HG03469 (cell line): ENCODE measurements at regions not wholly inside any gene's neighbourhood (a gene's known extent, or its start where the extent isn't known, plus 50 kb on each side); places are given as distances from the start of the nearest gene placed in this dataset.
"Not testable (repeated sequence)": the region's sequence is repeated elsewhere in the genome, so short reads cannot be mapped to it uniquely, and the experiment has no call there.

Experiments
- ATAC-seq: cut with Tn5 transposase; IDR thresholded peaks from one replicate; pipeline ENCODE4 v1.9.1; 2021; ENCODE audit warnings: mild to moderate bottlenecking, moderate library complexity, moderate number of reproducible peaks; ENCODE audit not compliant: unreplicated experiment

DNA sequence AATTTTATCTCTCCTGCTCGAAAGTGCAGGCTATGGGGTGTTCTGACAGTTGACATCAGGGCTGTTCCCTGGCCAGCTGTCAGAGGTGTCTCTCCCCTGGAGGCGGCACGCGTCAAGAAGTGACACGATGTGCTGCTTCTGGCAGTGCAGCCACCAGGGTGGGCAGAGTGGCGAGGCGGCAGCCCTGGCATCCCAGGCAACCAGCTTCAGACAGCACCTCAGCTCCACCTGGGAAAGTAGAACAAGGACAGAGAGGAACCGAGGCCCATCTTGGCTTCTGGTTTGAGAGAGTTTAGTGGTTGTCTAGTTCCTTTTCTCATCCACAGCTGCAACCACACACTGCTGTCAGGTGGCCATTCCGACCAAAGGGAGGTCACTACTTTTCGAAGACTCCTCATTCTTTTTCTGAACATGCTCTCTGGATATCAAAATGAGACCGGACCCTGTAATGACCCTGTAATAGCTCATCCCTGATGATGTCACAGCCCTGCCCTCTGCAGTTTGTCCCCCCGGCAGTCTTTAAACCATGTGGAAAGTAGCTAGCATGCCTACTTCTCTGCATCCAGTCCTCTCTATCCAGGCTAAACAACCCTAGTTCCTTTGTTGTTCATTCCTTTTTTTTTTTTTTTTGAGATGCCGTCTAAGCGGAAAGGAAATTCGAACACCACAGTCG lies 381.0 kb upstream of the NRP1 start:
- no peak for ATAC-seq

DNA sequence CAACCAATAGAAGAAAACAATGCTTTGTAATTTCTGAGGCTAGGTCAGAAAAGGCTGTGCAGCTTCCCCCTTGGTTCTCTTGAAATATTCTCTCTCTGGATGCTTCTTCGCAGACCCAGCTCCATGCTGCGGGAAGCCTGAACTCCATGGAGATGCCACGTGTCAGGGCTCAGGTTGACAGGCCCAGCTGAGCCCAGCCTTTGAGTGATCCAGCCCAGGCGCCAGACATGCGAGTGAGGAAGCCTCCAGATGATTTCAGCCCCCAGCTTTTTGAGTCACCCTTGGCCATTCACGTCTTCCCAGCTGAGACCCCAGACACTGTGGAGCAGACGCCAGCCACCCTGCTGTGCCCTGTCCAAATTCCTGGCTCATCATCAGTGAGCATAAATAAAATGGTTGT lies 378.4 kb upstream of the NRP1 start:
- no peak for ATAC-seq

DNA sequence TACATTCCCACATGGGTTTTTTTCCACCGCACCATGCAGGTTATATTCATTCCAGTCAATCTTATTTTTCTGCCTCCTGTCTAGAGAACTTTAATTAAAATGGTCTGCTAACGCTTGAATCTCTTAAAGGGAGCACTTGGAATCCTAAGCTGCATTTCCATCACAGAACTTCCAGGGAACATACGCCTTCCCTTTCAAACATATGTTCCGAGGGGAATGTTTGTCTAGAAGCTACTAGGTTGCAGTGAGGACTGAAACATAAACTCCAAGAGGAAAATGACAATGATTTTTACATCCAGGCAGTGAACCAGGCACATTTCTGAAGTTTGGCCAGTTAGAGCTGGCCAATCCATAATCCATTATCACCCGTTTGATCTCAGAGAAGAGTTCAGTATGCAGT lies 375.5 kb upstream of the NRP1 start:
- no peak for ATAC-seq

DNA sequence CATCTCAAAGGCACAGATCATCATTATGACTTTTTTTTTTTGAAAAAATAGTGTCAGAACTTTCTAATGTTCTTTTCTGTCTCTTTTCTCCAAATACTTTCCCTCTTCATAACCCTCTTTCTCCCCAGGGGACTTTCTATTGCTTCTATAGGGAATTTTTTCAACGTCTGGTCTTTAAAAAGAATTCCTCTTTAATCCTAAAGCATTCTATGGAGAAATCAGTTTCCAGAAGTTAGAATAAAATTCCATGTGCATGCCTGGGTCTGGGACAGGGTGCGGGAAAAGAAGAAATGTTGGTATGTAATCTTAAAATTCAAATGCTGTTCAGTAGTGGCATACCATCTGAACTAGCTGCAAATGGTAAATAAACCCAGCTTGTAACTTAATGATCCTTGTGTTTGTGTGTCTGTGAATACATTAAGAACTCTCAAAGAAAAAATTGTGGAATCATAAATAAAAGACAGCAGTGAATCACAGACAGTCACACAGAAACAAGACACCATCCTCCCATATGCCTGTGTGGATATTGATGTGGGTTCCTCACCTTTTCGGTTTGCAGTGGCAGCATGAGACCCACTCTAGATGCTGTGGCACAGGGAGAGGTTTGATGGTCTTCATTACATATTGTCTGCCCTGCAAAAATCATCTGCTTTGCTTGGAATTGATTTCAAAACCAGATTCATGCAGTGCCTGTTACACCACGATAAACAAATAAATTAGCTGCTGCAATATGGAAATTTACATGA lies 374.7 kb upstream of the NRP1 start:
- no peak for ATAC-seq

DNA sequence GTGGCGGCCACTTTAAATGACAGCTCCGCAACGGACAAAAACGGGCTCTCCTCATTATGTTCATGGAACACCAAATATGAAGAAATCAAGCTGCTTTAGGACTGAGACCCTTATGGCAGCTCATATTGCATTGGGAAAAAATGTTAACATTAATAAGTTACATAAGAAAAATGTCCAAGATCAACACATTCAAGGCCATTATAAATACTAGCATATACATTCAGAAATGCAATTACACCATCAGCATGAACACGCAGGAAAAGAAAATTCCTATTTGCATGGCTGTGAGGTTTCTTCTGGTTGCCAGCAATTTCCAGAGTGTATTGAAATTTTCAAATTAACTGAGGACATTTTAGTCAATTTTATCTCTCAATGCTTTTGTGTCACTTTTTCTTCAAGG lies 374.1 kb upstream of the NRP1 start:
- ATAC-seq: no peak

DNA sequence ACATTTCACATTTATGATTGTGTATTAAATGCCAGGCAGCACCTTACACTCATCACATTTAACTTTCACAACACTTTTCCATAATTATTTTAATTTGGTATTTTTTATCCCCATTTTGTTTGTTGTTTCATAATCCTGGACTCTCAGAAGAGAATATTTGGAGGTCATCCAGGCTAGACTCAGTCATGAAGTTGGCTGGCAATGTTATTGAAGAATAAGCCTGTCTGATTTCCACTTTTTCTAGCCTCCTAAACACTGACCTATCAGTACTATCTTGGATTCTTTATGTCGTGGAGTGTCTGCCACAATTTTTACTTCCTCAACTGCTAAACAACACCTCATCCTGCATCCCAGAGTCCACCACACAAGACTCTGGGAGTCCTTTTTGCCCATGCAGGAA lies 372.3 kb upstream of the NRP1 start:
- no peak for ATAC-seq

DNA sequence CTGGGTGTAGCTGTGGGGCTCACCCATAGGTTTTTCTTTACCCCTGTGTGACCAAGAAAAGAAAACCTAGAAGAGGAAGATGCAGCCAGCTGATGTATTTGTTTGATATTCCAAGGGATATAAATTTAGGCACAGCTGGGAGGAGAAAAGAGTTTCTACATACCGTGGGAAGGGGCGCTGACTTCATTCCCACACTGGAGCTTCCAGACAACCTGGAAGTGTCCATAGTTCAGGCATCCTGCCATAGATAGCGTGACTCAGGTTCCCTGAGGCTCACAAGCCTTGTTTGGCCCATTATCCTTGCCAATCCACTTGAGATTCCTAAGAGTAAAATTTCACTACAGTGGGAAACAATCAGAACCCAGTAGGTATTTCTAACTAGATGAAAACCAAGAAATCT lies 371.7 kb upstream of the NRP1 start:
- ATAC-seq: no peak

DNA sequence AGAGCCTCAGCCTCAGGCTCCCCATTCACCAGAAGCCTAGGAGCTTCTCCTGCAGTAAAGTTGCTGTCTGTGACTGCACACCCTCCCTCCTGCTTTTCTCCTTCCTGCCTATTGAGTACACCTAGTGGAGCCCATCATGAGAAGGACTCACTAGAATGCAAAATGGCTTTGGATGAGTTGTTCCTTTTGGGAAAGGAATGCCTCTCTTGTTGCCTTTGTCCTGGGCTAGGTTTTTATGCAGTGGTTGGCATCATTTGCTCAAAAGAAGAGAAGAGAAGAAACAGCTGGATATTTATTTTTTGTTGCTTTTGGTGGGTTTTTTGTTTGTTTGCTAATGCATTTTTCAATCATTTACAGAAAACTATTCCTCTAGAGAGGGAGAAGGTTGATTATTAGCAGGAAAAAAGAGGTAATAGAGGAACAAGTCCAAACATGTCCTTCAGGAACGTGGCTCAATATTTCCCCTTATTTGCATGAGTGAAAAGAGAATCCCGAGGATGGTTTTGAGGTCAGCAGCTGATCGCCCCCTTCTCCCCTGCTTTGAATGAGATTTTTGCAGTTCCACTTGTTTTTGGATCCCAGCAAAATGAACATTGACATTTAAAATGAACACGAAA lies 369.9 kb upstream of the NRP1 start:
- no peak for ATAC-seq

DNA sequence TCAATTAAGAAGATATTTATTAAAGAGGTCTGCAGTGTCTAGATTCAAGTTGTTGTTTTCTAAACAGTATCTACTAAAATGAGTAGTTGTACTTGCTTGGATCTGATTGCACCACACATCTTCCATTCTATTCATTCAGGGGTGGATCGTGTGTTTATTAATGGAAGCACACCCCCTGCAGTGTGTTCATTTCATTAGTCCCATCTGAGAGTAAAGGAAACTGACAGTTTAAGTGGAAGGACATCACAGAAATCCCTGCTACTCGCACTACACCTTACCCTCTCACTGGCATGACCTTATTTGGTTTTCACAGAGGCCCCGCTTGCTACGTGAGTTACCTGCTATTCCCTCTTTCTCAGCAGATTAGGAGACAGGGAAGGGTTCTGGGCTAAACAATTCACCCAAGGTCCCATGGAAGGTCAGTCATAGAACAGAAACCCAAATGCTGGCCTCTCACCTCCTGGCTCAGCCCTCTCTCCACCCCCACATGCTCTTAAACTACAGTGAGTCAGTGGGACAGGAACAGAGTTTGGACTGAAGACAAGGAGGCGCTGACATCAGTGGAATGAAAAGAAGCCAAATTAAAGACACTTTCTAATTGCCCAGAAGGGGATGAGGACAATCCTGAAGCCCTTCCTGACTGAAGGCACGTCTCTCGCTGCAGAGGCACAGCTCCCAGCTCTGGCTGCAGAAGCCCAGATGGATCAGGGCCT lies 369.2 kb upstream of the NRP1 start:
- no peak for ATAC-seq

DNA sequence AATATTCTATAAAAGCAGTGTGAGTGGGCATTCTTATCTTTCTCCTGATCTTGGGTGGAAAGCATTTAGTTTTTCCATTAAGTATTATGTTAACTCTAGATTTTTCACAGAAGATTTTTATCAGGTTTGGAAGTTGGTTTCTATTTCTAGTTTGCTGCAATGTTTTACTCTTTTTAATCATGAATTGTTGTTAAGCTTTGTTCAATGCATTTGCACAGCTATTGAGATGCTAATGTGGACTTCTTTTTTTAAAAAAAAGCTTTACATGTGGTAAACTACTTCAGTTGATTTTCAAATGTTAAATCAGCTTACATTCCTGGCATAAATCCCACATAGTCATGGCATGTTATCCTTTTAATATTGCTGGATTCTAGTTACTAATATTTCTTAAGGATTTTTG lies 363.6 kb upstream of the NRP1 start:
- no peak for ATAC-seq

DNA sequence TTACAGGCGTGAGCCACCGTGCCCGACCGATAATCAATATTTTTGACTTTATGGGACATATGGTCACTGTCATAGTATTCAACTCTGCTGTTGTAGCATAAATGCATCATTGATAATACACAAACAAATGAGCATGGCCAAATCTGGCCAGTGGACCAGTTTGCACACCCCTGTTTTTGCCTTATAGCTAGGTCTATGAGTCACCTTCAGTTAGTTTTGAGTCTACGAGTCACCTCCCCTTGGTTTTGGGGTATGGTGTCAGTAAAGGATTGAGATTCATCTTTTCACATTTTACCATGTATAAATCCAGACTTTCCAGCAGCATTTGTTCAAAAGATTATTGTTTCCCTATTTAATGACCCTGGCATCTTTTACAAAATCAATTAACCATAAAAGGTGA lies 362.5 kb upstream of the NRP1 start:
- no peak for ATAC-seq

DNA sequence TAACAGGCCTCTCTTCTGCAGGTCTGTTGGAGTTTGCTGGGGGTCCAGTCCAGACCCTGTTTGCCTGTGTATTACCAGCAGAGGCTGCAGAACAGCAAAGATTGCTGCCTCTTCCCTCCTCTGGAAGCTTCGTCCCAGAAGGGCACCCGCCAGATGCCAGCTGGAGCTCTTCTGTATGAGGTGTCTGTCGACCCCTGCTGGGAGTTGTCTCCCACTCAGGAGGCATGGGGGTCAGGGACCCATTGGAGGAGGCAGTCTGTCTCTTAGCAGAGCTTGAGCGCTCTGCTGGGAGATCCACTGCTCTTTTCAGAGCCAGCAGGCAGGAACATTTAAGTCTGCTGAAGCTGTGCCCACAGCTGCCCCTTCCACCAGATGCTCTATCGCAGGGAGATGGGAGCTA lies 361.1 kb upstream of the NRP1 start:
- ATAC-seq: no peak

DNA sequence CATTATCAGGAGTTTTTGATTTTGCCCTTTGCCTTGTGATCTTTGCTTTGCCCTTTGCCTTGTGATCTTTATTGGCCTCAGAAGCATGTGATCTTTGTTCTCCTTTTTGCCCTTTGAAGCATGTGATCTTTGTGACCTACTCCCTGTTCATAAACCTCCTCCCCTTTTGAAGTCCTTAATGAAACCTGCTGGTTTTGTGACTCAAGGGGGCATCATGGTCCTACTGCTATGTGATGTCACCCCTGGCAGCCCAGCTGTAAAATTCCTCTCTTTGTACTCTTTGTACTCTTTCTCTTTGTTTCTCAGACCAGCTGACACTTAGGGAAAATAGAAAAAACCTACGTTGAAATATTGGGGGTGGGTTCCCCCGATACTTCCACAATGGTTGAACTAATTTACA lies 356.1 kb upstream of the NRP1 start:
- ATAC-seq: not testable (repeated sequence)

DNA sequence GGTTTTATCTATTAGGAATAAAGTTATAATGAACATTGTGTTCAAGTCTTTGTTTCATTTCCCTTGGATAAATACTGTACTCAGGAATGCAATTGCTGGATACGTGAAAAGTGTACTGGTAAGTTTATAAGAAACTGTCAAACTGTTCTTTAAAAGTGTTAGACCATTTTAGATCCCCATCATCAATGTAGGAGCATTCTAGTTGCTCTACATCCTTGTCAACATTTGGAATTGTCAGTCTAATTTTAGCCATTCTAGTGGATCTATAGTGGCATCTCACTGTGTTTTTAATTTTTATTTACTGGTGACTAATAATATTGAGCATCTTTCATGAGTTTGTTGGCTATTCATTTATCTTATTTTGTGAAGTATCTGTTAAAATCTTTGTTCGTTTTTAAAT lies 354.0 kb upstream of the NRP1 start:
- no peak for ATAC-seq

DNA sequence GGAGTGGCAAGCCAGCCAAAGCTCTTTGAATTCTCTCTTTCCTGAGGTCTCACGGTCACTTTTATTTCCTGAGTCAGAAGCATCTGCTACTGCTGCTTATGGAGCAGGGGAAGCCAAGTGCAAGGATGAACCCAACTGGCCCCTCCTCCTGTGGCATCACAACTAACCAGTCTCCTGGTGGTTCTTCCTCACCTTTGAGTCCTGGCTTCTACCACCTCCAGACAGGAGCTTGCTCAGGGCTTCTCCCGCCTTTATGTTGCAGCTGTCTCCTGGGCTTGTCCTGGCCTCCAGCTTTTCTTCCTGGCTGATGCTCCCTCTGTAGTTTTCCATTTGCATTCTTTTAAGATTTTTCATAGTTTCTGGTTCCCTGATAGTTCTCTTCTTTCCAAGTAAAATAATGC lies 349.7 kb upstream of the NRP1 start:
- ATAC-seq: no peak

DNA sequence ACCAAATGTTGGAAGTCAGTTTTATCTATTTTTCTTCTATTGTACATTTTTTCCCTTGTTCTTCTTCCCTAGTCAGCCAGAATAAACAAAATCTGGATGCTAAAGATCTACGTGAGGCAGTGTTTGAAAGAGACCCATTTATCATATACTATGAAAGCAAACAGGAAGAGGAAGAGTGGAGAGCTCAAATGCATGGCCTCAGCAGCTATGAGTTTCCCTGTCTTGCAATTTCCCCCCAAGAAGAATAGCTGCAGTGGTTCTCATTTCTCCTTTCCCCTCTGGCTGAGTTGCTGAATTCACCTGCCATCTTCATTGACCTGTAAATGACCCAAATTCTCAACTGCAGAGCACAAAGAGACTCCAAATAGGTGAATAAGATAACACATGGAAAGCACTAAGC lies 347.1 kb upstream of the NRP1 start:
- ATAC-seq: no peak

DNA sequence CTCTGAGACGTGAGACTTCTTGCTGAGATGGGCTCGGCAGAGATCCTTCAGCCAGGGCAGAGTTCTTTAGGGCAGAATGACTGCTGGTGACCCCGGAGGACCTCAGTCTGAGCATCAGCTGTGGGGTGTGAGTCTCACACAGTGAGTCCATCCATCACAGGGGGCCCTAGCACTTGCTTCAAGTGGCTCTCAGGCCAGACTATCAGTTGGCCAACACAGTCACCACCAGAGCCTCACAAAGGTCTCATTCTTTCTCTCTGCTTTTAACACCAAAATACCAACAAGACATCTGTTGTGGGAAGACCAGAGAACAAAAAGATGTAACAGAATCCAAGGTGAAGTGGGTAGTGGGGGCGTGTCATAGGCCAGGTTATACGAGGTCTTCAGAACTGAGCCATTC lies 345.6 kb upstream of the NRP1 start:
- ATAC-seq: no peak

DNA sequence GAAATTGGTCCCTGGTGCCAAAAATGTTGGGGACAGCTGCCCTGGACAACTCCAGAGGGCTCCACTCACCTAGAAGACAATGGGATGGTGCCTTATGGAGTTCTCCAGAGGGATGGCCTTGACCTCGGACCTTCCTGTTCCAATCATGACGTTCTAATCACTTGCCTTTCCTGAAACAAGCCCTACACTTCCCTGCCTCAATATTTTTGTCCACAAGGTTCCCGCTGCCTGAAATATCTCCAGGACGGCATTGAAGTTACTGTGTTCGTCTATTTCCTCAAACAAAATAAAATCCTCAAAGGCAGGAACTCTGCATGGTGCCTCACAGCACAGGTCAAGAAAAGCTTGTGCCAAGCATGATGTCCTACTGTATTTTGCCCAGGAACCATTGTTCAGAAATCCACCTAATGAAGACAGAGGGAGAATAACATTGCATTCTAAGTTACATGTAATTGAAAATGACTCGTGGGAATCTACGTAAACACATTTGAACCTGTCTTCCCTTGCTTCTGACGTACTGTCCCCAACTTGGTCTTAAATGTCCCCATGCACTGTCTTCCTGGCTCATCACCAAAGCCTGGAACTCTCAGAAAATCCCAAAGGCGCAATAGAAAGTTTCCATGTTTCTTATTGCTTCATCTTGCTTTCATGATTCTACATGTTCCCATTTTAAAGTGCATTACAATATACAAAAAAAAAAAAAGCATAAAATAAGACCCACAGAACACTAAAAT lies 342.3 kb upstream of the NRP1 start:
- ATAC-seq: no peak

DNA sequence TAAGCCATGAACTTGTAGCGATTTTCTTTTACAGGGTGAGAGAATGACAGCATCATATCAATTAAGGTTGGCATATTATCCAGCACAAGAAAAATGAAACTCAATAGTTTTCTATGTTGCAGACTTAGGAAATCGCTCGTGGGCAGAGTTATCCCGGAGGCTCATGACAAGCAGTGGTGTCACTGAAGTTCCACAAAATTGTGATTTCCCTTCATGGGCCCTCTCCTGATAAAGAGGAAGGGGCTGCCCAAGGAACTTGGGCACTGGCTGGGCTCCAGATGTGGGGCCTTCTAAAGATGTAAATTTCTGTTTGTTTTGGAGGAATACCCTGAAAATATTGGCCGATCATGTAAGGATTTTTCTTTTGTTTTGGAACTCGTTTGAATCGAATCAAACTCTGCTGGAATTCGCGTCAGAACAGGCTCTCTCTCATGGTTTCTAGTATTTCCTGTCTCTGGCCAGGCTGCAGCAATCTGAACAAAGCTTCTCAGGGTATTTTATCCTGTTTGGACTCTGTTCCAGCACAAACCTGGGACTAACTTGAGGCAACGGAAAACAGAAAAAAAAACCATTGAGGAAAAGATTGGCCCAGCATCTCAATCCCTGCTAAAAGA lies 340.6 kb upstream of the NRP1 start:
- ATAC-seq: no peak

DNA sequence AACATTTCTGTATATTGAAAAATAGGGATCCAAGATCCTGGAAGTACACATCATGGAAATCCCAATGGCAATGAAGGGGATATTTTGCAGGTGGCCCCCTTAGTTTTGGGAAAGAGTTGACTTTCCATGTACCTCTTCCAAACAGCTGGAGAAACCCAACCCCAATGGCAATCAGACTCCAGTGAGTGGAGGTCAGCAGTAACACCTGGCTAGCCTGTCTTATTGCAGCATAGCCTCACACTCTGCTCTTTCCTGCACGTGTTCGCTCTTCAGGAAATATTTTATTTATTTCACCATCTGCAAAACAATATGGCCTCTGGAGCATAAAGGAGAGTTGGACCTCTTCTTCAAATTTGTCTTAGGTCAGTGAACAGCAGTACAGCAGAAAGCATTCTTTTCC lies 340.0 kb upstream of the NRP1 start:
- no peak for ATAC-seq
